Spleen (tissue), 11 donors: ENCODE measurements at regions not wholly inside any gene's neighbourhood (a gene's known extent, or its start where the extent isn't known, plus 50 kb on each side); places are given as distances from the start of the nearest gene placed in this dataset.

Experiments
- DNase-seq: peaks from one replicate; pipeline ENCODE4 v3.0.0-alpha.2; 2020
- H3K27ac ChIP-seq, 8 donors: fragments of 200-600 bp; sonication (generic) in 7 of 8; 1 replicate in 4 of 8; 2 replicates in 4 of 8; pipeline versions ENCODE4 v1.5.0 to v1.8.0; 2016 to 2021; ENCODE audit warnings: inconsistent platforms in 4 of 8, mild to moderate bottlenecking in 4 of 8, moderate library complexity in 1 of 8
- H3K27me3 ChIP-seq, 7 donors: fragments of 200-600 bp; sonication (generic) in 6 of 7; replicated peaks in 1 of 7; 1 replicate in 4 of 7; 2 replicates in 3 of 7; pipeline versions ENCODE4 v1.5.0 to v1.8.0; 2016 to 2021; ENCODE audit warnings: inconsistent platforms in 3 of 7, mild to moderate bottlenecking in 1 of 7
- H3K36me3 ChIP-seq, 6 donors: fragments of 200-600 bp; sonication (generic) in 5 of 6; 1 replicate in 4 of 6; 2 replicates in 2 of 6; pipeline versions ENCODE4 v1.5.0 to v1.8.0; 2016 to 2021; ENCODE audit warnings: inconsistent platforms in 2 of 6
- H3K4me1 ChIP-seq, 6 donors: fragments of 200-600 bp; sonication (generic) in 5 of 6; 1 replicate in 3 of 6; 2 replicates in 3 of 6; pipeline versions ENCODE4 v1.5.0 to v1.8.0; 2016 to 2021; ENCODE audit warnings: inconsistent platforms in 3 of 6
- H3K4me3 ChIP-seq, 8 donors: fragments of 200-600 bp; sonication (generic) in 7 of 8; 1 replicate in 4 of 8; 2 replicates in 4 of 8; pipeline versions ENCODE4 v1.5.0 to v1.8.0; 2016 to 2021; ENCODE audit warnings: inconsistent platforms in 4 of 8, mild to moderate bottlenecking in 4 of 8, moderate library complexity in 2 of 8
- H3K9me3 ChIP-seq, 8 donors: fragments of 200-600 bp; sonication (generic) in 7 of 8; 1 replicate in 4 of 8; 2 replicates in 4 of 8; pipeline versions ENCODE4 v1.5.0 to v1.8.0; 2016 to 2021; ENCODE audit warnings: inconsistent platforms in 4 of 8
- CTCF ChIP-seq, 11 experiments: fragments of 200-600 bp in 7 of 11; fragments of 450-650 bp in 4 of 11; sonication (generic) in 4 of 11; IDR thresholded peaks in 8 of 11; conservative IDR thresholded peaks in 3 of 11; 1 replicate in 7 of 11; 2 replicates in 4 of 11; pipeline versions ENCODE4 v1.4.0 to v1.8.0; 2016 to 2021; ENCODE audit warnings: antibody characterized with exemption in 11 of 11, inconsistent platforms in 4 of 11, mild to moderate bottlenecking in 1 of 11
- POLR2A ChIP-seq, 3 donors: fragments of 450-650 bp; IDR thresholded peaks; one replicate each; pipeline ENCODE4 v1.5.1; 2017; ENCODE audit warnings: antibody characterized with exemption in 3 of 3, mild to moderate bottlenecking in 1 of 3
- POLR2AphosphoS5 ChIP-seq, 3 donors: sonication (generic); formaldehyde crosslinking; IDR thresholded peaks; one replicate each; pipeline ENCODE4 v1.5.1; 2017; ENCODE audit warnings: antibody characterized with exemption in 3 of 3
- WGBS, 5 donors: extraction: QIAGEN DNeasy Blood & Tissue Kit in 3 of 5; methylation state at CpG; one replicate each; pipeline versions ENCODE4 v1.1.5 to v1.1.7; 2013 to 2018; 5-methylcytosine and 5-hydroxymethylcytosine counted together
- intact Hi-C: fragments of 100-400 bp; cut with DNase I; formaldehyde crosslinking; loops from one replicate; pipeline ENCODE4 v1.15.0; 2023; ENCODE audit warnings: low total_unique reads
- donor health status: healthy with polysubstance abuse.
- donor health status: DM: no; HTN: no; CAD: no; lungs with moderate emphysema.
- donor health status: DM: no; HTN: no; CAD: no.
- donor health status: Bipolar disorder and iron deficiency.
- donor health status: healthy.
- donor health status: DM: no; HTN: no; CAD: no.
- donor health status: DM: yes; HTN: yes; CAD: no.

DNA sequence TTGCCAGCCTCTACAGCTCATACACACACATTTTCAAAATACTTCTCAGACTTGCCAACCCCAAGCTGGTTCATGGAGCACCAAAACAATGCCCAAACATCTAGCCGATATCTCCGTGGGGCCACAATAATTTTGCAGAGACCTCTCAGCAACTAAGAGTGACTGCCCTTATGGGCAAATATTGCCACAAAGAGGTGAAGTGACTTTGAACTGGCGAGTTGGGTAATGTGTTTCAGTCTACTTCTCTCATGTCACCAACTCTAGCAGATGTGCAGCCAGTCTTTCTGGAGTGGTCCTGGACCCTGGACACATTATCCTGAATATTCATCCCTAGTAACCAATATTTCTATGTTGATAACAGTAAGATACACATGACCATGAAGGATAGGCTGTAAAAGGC is 290.3 kb downstream of the EMP1 start:
- Histone ChIP-seq H3K27ac (no peak overlapping the region), H3K4me1 (no peaks in the 10 kb centered on the region), H3K27me3 (no peaks in the 10 kb centered on the region), H3K36me3 (no peaks in the 10 kb centered on the region), H3K9me3 (no peaks in the 10 kb centered on the region), H3K4me3 (no peak overlapping the region)
- intact Hi-C loops, result no loop called here
- DNase-seq, result no peak
- TF ChIP-seq POLR2A (IDR thresholded peaks at IDR 0.05) (no peak), CTCF (IDR thresholded peaks at IDR 0.05 in 8 of 11, conservative IDR thresholded peaks at IDR 0.05 in 3 of 11) (no peak), POLR2AphosphoS5 (IDR thresholded peaks at IDR 0.05) (no peak)
- WGBS, 5 donors, result 75 to 92% (median 84%) methylated on average over 3 of the region's 3 CpGs

GRCh38 chr12:13478650-13479181 is 282.2 kb downstream of the EMP1 start:
- Histone ChIP-seq H3K27ac (no peak overlapping the region), H3K9me3 (no peaks in the 10 kb centered on the region), H3K27me3 (peaks cover 0 to 9% (median 0%) of the 10 kb centered on the region in 7 donors), H3K4me3 (no peak overlapping the region), H3K4me1 (no peaks in the 10 kb centered on the region), H3K36me3 (no peaks in the 10 kb centered on the region)
- TF ChIP-seq POLR2AphosphoS5 (IDR thresholded peaks at IDR 0.05), result no peak
- TF ChIP-seq POLR2A (IDR thresholded peaks at IDR 0.05), result no peak
- no peak for TF ChIP-seq CTCF (IDR thresholded peaks at IDR 0.05 in 8 of 11, conservative IDR thresholded peaks at IDR 0.05 in 3 of 11)
- 75 to 83% (median 77%) methylated on average over 6 of the region's 6 CpGs for WGBS, 5 donors
- intact Hi-C loops, result no loop called here
- no peak for DNase-seq

DNA sequence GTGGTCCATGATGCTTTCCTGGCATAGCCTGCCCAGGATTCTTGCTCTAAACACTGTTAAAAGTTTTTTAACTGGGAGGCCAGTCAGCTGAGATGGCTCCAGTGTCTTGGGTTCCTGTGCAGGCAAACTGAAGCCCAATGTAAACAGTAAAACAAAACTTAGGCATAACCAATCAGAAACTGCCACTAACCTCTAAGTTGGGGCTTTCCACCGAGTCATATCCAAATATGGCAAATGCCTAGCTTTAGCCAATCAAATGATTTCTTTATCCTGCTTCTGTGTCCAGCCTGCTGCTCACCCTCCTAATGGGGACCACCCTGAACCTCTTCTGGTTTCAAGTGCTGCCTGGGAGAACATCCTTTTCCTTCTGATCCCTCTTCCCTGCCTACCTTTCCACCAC is 277.9 kb downstream of the EMP1 start:
- Histone ChIP-seq H3K27me3 (peaks cover 0 to 9% (median 0%) of the 10 kb centered on the region in 7 donors), H3K4me1 (no peaks in the 10 kb centered on the region), H3K9me3 (no peaks in the 10 kb centered on the region), H3K4me3 (no peak overlapping the region), H3K27ac (no peak overlapping the region), H3K36me3 (no peaks in the 10 kb centered on the region)
- DNase-seq, result no peak
- 70 to 81% (median 76%) methylated on average over 1 of the region's 1 CpG for WGBS, 5 donors
- intact Hi-C loops, result no loop called here
- TF ChIP-seq POLR2A (IDR thresholded peaks at IDR 0.05) (no peak), POLR2AphosphoS5 (IDR thresholded peaks at IDR 0.05) (no peak), CTCF (IDR thresholded peaks at IDR 0.05 in 8 of 11, conservative IDR thresholded peaks at IDR 0.05 in 3 of 11) (no peak)

- no peaks in the 10 kb centered on the region for H3K36me3 ChIP-seq
- WGBS, 5 donors, result 71 to 75% (median 73%) methylated on average over 5 of the region's 5 CpGs
- H3K27ac ChIP-seq, result no peak overlapping the region
- DNase-seq, result no peak
- intact Hi-C loops, result no loop called here
- H3K4me1 ChIP-seq, result no peaks in the 10 kb centered on the region
- peaks cover 0 to 9% (median 0%) of the 10 kb centered on the region in 7 donors for H3K27me3 ChIP-seq
- TF ChIP-seq POLR2A (IDR thresholded peaks at IDR 0.05) (no peak), CTCF (IDR thresholded peaks at IDR 0.05 in 8 of 11, conservative IDR thresholded peaks at IDR 0.05 in 3 of 11) (no peak), POLR2AphosphoS5 (IDR thresholded peaks at IDR 0.05) (no peak)
- no peaks in the 10 kb centered on the region for H3K9me3 ChIP-seq
- H3K4me3 ChIP-seq, result no peak overlapping the region
These were observed 276.2 kb downstream of the EMP1 start for GRCh38 chr12:13472690-13473089.
